BJ (cell line): ENCODE measurements at regions not wholly inside any gene's neighbourhood (a gene's known extent, or its start where the extent isn't known, plus 50 kb on each side); places are given as distances from the start of the nearest gene placed in this dataset.

ENCODE experiments used
- CTCF ChIA-PET: fragments of 350-600 bp; formaldehyde crosslinking; extraction: SDS; loops from one replicate; lab custom pipeline; 2021; ENCODE audit warnings: antibody characterized with exemption, inconsistent platforms; lab: Yijun Ruan, JAX
- POLR2A ChIA-PET: fragments of 300-600 bp; sonication (Branson Sonifier 250); formaldehyde crosslinking; extraction: SDS; loops from one replicate; lab custom pipeline; 2021; ENCODE audit warnings: antibody characterized with exemption; lab: Charles Lee
- DNase-seq: peaks from one replicate; pipeline ENCODE4 v3.0.0-alpha.2; 2011; ENCODE audit warnings: low read depth
- H3K27me3 ChIP-seq: 2 replicates; pipeline ENCODE4 v1.6.0; 2011; ENCODE audit warnings: low read length; ENCODE audit not compliant: control insufficient read depth, insufficient read depth
- H3K36me3 ChIP-seq: 2 replicates; pipeline ENCODE4 v1.5.1; 2011; ENCODE audit warnings: low read length; ENCODE audit not compliant: control insufficient read depth, insufficient read depth
- H3K4me3 ChIP-seq: 2 replicates; pipeline ENCODE4 v1.5.1; 2011; ENCODE audit warnings: low read depth, mild to moderate bottlenecking, control low read depth, low read length
- CTCF ChIP-seq: IDR thresholded peaks from 2 replicates; pipeline ENCODE4 v1.5.1; 2011; ENCODE audit warnings: low read depth, mild to moderate bottlenecking, control low read depth, inconsistent platforms, low read length, moderate library complexity; ENCODE audit not compliant: insufficient read depth

- ChIA-PET POLR2A (no interaction called here), CTCF (interaction anchor here (1.3 kb wide), 1 partner anchor 9 kb away, joined by 5 read pairs; no protein-coding TSS in a partner anchor)
Observed at GRCh38 chr2:7709907-7710306, 792.7 kb downstream of the RNF144A start.

GRCh38 chr2:7711167-7711566, 794.0 kb downstream of the RNF144A start:
- no peak for TF ChIP-seq CTCF
- CTCF ChIA-PET: interaction anchor here (0.9 kb wide), 1 partner anchor 20 kb away, joined by 3 read pairs; no protein-coding TSS in a partner anchor
- POLR2A ChIA-PET: no interaction called here
- Histone ChIP-seq H3K27me3 (no peaks in the 10 kb centered on the region), H3K36me3 (no peaks in the 10 kb centered on the region), H3K4me3 (no peak overlapping the region)
- no peak for DNase-seq

More at GRCh38 chr2:7709907-7710306, 792.7 kb downstream of the RNF144A start:
- no peak for DNase-seq
- TF ChIP-seq CTCF: no peak
- Histone ChIP-seq H3K4me3 (no peak overlapping the region), H3K27me3 (no peaks in the 10 kb centered on the region), H3K36me3 (no peaks in the 10 kb centered on the region)

GRCh38 chr2:7719876-7720275, 802.7 kb downstream of the RNF144A start:
- Histone ChIP-seq H3K4me3 (no peak overlapping the region), H3K27me3 (no peaks in the 10 kb centered on the region), H3K36me3 (no peaks in the 10 kb centered on the region)
- no peak for DNase-seq
- ChIA-PET CTCF (interaction anchor here (2.0 kb wide), 1 partner anchor 10 kb away, joined by 5 read pairs; no protein-coding TSS in a partner anchor), POLR2A (no interaction called here)
- TF ChIP-seq CTCF: no peak

GRCh38 chr2:7721413-7721995, 804.3 kb downstream of the RNF144A start:
- Histone ChIP-seq H3K4me3 (no peak overlapping the region), H3K27me3 (no peaks in the 10 kb centered on the region), H3K36me3 (no peaks in the 10 kb centered on the region)
- ChIA-PET CTCF (interaction anchor here (1.2 kb wide), 1 partner anchor 19 kb away, joined by 5 read pairs; no protein-coding TSS in a partner anchor), POLR2A (interaction anchor here (0.8 kb wide), 1 partner anchor 77 kb away, joined by 3 read pairs; no protein-coding TSS in a partner anchor)
- DNase-seq: no peak
- no peak for TF ChIP-seq CTCF

- TF ChIP-seq CTCF: no peak
- ChIA-PET CTCF (interaction anchor here (0.6 to 1.2 kb wide), 2 partner anchors 18 to 991 kb away, joined by 3 to 5 read pairs; no protein-coding TSS in a partner anchor), POLR2A (no interaction called here)
- Histone ChIP-seq H3K4me3 (no peak overlapping the region), H3K27me3 (no peaks in the 10 kb centered on the region), H3K36me3 (no peaks in the 10 kb centered on the region)
- DNase-seq: no peak
Observed at GRCh38 chr2:7722212-7722910, 805.1 kb downstream of the RNF144A start.
